HG02852 (cell line): ENCODE measurements at regions not wholly inside any gene's neighbourhood (a gene's known extent, or its start where the extent isn't known, plus 50 kb on each side); places are given as distances from the start of the nearest gene placed in this dataset.
"Not testable (repeated sequence)": the region's sequence is repeated elsewhere in the genome, so short reads cannot be mapped to it uniquely, and the experiment has no call there.

ENCODE experiments used
- ATAC-seq: cut with Tn5 transposase; IDR thresholded peaks from one replicate; pipeline ENCODE4 v1.9.1; 2021; ENCODE audit warnings: mild to moderate bottlenecking, moderate library complexity; ENCODE audit not compliant: unreplicated experiment

DNA sequence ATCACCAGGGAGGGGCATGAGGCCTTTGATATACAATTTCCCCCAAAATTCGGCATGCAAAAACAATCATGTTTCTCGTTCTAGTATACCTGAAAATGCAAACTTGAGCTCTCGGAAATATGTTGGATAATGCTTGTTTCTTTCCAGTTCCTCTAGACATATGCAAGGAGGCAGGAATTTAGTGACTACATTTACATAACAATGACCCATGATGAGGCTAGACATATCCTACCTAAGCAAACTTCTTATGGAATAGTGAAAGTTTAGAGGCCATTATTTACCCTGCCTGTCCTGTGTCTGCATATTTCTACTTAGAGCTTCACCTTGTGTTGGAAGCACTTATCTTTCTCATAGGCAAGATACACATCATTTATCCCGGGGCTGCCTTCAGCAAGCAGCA is 514.6 kb downstream of the KCNJ2 start:
- ATAC-seq = no peak

DNA sequence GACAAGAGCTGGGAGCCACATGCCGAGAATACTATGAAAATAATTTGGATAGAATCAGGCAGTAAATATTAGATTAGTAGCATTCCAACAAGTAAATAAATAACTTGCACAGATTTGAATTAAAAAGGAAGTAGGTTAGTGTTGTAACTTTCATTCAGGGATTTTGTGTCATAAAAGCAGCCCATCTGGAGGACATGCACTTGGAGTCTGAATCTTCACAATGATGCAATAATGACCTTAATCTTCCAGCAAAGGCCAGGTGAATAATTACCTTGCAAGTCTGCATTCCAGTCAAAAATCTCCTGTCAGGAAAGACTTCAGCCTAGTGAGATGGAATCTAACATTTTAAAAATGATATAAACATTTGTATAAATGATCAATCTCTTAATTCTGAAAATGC is 518.1 kb downstream of the KCNJ2 start:
- no peak for ATAC-seq

DNA sequence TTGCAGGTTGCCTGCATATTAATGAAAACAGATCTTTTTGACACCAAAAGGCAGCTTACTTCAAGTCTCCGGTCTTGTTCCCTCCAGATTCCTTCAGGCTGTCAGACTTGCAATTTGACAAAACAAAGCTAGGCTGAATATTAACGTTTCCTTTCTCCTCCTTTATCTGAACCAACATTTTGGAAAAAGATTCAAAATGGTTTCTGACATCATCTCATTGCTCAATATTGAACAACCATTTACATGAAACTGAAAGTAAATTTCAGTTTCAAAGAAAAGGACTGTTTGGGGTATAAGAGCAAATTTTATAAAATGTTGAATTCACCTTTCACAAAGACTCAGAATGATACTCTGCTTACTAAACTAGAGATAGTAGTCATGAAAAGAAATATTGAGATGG is 521.8 kb downstream of the KCNJ2 start:
- ATAC-seq = no peak

DNA sequence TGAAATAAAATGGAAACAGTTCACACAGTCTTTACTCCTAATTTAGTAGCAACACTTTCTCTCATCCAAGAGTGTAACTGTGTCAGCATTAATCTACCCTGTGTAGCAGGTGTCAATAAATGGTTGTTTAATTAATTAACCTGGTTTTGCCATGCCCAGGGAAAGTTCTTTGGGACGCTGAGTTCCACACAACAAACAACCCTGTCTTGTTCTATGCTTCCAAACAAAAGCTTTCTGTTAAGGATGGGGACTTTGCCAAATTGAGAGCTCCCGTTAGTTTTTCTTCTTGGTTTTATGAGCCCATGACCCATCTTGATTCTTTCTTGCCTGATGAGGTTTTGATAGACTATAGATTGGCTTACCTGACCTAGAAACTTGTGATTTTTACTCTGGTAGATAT is 530.1 kb downstream of the KCNJ2 start:
- ATAC-seq = no peak

DNA sequence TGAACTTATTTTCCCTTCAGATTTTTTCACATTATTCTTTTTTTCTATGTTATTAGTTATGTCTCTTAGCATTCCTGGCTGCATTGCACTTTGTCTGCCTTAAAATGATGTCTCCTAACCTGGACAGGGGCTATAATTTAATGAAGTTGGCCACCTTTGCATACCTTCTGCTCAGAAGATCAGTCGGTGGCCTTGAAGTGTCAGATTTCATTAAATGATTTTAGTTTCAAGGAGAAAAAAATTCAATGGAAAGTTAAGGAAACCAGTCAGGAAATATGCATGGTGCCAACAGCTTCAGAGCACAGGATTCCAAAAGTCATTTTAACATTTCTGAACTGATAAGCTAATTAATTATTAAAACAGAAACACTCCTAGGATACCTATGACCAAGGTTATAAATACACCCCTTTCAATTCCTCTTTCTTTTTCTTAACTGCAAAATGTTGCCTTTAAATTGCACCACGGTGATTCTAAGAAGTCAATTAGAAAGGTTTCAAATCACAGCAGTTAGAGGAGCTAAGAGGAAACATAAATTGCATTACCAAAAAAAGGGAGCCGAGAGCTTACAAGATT is 533.4 kb downstream of the KCNJ2 start:
- no peak for ATAC-seq

DNA sequence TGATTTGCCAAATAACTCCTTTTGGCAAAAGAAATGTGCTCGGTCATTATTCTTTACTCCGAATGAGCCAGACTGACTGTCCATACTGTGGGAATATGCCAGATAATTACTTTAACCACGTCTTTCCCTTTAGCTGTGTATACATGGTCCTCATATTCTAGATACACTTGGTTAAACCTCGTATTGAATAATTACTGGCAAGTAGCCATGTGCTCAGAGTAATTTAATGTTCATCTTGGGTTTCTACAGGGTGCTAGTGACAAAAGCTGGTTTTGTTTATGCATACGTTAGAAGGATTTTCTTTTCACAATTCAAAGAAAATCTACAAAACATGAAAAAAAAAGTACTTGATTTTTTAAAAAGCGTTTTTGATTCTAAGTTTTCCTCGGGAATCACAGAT is 540.3 kb downstream of the KCNJ2 start:
- no peak for ATAC-seq

DNA sequence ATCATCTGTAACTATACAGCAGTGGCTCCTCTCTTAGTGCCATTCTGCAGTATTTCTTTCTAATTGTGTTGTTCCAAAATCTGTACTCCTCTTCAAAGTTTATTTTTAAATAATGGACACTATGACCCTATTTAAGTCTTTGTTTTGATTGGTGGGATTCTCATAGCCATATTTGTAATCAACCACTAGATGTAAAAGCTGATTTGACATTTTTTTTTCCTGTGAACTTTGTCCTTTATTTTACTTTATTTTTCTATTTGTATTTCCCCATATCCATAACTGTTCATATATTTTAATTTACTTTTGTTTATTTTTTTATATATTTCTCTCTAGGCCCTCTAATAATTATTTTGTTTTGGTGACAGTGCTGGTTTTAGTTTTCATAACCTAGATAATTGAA is 544.4 kb downstream of the KCNJ2 start:
- ATAC-seq = no peak

DNA sequence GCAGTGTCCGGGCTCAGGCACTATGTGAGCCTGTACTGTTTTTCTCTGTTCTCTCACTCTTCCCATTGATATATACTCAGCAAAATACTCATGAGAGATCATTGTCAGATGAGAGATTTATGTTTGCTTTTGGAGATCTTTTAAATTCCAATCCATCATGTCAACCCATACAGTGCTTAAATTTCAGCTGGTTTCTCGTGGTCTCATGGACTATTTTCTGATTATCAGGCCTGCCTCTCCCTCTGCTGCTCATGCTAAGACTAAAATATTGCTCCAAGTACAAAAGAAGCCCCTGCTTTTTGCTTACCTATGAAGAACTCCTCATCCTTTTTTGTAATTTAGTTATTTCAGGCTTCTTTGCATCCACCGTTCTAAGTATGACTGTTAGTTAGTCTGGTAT is 547.2 kb downstream of the KCNJ2 start:
- ATAC-seq = no peak

DNA sequence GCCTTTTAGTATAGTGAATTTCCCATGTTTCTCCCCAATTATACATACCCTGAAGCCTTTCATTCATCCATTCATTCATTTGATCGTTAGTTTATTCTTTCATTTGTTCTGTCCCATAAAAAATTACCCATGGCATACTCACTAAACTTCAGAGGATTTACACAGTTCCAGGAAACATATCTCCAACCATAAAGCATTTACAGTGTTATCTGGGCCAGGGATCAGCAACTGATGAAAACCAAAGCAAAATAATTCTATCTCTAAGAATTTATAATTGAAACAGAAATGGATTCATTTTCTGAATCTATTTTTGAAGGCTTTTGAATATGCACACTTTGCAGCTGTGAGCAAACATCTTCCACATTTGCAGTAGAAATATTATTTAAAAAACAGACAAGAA is 547.7 kb downstream of the KCNJ2 start:
- no peak for ATAC-seq

DNA sequence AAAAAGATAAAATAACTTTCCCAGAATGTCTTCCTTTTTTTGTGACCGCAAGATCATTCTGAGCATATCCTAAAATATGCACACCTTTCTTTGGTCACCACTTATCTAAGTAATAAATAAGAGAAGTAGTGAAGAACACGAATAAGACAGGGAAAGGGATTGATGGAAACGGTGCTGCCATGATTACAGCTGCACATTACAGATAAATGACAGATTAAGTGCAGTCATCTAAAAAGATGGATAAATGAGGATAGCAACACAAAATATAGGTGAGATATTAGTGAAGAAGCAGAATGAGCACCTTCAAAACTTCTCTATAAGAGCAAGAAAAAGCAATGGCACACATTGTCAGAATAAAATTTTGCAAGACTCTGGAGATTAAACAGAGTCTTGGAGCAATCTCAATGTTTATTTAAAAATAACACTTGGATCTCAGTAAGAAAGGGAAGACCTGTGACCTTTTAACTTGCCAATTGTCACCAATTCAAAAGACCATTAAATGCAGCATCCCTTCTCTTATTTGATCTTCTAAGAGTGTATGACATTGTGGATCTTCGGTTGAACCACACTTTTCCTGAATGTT is 567.1 kb downstream of the KCNJ2 start:
- ATAC-seq = no peak

DNA sequence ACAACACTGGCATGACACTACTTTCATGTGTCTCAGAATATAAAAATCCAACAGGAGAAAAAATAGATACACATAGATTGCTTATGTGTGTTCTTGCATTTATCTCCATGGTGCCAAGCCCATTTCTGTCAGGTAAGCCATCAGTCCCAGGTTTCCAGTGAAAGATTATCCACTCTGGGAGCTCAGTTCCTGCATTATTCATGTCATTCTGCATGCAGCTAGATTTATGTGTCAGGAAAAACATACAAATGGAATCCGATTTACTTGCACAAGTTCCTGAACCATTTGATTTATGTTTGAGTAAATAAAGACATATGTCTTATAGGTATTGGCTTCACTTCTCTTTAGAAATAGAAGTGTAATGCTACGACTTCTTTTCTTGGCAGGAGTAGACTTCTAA is 569.7 kb downstream of the KCNJ2 start:
- ATAC-seq = no peak

DNA sequence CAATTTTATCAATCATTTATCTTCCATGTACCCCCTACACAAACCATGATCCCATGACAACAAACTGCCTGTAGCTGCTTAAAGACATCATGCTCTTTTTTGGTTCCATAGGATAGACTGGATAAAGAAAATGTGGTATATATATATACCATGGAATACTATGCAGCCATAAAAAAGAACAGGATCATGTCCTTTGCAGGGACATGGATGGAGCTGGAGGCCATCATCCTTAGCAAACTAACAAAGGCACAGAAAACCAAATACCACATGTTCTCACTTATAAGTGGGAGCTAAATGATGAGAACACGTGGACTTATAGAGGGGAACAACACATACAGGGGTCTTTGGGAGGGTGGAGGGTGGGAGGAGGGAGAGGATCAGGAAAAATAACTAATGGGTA is 577.2 kb downstream of the KCNJ2 start:
- ATAC-seq = not testable (repeated sequence)

DNA sequence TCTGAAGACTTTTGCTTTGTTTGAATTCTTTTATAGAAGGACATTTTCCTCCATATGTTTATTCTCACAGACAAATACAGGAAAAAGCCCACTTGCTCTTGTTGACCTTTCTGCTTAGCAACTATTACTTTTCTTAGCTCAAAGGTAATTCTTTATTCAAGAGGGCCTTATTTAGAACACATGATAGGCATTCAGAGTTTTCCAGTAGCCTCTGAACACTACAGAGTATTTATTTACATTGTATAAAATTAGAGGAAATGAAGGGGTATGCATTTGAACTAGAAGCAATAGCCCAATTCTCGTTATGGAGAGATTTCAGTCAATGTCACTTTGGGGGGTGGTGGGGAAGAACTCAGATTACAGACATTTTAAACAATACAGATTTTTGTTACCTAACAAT is 581.7 kb downstream of the KCNJ2 start:
- ATAC-seq = no peak

DNA sequence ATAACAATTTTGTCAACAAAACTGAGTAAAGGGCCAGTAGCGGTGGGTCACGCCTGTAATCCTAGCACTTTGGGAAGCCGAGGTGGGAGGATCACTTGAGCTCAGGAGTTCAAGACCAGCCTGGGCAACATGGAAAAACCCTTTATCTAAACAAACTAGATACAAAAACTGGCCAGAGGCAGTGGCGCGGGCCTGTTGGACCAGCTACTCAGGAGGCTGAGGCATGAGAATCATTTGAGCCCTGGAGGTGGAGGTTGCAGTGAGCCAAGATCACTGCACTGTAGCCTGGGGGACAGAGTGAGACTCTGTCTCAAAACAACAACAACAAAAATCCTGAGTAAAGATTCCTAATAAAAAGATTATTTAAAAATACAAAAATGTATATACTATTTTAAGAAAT is 583.1 kb downstream of the KCNJ2 start:
- ATAC-seq = not testable (repeated sequence)

DNA sequence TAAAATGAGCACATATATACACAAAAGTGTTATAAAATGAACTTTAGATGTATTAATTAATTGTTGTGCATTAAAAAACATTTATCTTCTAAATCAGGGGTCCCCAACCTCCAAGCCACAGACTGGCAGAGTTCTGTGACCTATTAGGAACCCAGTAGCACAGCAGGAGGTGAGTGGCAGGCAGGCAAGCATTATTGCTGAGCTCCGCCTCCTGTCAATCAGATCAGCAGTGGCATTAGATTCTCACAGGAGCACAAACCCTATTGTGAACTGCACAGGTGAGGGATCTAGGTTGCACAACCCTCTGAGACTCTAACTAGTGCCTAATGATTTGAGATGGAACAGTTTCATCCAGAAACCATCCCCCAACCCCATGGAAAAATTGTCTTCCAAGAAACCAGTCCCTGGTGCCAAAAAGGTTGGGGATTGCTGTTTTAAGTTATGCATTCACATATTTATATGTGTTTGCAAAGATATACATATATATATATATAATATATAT is 583.7 kb downstream of the KCNJ2 start:
- no peak for ATAC-seq

DNA sequence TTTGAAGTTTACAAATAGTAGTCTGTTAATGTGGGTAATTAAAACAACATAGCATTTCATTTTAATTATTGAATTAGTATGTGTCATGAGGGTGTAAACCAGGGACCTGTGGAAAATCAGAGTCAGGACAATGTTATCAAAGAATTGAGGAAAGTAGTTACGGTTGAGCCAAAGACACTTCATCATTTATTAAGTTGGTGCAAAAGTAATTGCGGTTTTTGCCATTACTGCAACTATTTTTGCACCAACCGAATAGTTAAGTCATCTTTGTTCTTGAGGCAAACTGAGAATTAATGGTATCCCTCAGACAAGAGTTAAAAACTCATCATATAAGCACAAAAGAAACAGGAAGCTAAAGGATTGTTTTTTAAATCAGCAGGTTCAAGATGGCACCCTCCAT is 593.7 kb downstream of the KCNJ2 start:
- ATAC-seq = no peak

DNA sequence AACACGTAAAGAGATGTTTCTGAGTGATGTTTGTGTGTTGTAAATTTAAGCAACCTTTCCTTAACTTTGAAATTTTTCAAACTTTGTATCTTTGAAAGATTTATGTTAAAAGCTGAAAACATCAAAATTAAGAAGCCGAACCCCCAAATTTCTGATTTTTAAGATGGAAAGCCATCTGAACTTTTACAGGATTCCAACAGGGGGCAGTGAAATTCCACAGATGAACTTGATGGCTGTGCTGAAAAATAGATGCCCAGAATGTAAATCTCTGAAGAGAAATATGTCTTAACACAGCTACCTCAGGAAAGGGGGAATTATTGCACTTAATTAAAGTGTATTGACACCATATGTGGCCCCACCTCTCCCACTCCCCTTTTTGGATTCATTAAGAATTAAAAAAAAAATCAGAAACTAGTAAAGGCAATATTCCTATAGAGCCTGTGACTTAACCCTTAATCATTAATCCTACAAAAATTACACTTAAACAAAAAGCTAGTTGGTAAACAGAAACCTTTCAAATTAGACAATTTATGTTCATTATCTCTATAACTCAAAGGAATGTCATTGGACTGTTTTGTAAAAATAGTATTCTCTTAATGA is 597.9 kb downstream of the KCNJ2 start:
- ATAC-seq = no peak

DNA sequence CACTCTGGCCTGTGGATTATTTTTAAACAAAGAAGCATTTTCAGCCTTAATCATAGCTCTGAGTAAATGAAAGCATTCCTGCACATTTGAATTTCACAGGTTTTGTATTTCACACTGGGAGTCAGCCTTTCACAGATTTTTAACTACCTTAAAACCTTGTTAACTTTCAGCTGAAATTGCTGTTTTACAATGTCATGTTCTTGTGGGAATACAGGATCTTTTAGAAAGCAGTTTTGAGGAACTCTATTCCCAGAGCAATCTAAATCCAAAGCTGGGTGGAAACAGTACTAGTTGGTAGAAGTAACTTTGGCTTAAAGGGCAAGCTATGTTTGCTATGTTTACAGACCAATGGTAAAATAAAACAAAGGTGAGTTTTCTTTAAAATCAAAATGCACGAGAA is 600.6 kb downstream of the KCNJ2 start:
- ATAC-seq = no peak

DNA sequence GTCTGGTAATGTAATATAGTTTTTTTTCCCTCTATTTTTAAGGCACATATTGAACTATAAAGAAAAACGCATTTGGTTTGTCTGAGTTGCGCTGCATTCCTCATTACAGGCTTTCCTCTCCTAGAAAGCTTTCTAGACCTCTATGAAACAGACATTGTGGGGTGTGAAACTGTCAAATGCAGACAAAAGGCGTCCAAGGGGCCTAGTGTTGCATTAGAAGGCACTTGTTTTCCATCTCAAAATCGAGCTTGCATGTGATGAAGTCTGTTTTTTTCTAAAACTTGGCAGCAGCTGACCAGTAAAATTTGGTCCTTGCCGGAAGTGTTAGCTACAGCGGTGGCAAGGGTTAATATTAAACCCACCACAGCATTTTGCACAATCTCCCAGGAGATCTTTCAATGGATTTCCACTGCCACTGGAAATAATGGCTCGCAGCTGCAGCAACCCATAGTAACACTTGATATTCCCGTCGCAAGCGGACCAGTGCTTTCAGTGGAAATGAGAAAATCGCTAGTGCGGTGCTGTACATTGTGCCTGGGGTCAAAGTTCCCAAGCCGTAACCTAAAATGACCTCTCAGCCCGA is 602.6 kb downstream of the KCNJ2 start:
- no peak for ATAC-seq

DNA sequence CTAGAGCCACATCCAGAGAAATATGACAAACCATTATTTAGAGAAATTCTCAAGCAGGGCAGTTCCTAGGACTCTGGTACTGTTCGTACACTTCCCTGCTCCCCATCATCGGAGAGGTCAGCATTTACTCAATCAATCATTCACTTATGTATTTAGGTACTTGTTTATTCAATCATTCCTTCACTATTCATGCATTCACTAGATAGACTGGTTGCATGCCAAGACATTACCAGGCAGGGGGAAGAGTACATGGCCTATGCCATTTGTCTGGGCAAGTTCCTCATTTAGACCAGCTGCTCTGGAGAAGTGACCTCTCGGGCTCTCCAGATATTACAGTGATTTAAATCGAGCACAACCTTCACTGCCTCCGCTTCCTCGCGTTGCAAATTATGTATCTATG is 603.4 kb downstream of the KCNJ2 start:
- no peak for ATAC-seq

DNA sequence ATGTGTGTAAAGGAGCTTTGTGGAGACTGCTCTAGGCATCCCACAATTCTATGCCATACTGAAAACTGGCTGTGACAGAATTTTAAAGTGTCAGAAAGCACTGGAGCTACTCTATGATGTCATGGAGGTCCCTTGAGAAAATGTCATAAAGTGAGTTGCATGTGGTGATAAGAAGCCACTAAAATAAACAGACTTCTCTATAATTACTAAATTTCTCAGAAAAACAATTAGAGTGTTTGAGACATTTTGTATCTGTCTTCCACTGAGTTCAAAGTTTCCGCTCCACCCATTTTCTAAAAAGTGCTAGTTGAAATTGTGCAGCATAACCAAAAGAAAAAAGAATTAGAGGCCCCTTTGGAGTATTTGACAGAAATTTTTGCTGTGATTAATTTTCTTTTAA is 603.9 kb downstream of the KCNJ2 start:
- ATAC-seq = no peak

DNA sequence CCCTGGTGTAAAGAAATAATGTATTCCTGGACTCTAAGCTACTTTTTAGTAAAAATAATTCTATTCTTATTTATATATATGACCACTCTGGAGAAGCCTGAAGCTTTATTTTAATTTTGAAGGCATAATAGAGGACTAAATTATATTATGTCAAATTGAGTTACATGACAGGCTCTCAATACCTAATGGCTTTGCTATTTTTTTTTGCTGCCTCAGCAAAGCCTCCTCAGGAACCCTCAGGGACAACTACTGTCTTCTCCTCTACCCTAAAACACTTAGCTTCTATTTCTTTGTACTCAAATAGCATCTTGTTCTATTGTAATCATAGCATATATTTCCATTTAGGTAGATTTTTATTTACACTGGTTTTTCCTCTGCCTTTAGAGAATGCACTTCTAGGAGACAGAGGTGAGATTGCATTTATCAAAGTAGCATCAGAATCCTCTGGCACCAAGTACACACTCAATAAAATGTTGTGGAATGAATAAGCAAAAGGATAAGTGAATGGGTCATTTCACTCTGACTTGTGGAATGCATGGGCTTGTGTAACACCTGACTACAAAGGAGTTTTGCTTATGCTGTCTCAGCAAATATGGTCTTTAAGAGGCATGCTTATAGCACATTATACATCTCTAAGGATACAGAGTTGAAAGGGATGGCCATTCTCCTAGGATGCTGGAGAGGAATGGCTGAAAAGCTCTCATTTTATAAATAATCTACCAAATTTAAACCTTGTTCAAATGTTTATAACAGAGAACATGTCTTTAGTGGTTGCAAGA is 605.2 kb downstream of the KCNJ2 start:
- no peak for ATAC-seq
